ENCODE measurements at regions not wholly inside any gene's neighbourhood (a gene's known extent, or its start where the extent isn't known, plus 50 kb on each side); places are given as distances from the start of the nearest gene placed in this dataset.

DNA sequence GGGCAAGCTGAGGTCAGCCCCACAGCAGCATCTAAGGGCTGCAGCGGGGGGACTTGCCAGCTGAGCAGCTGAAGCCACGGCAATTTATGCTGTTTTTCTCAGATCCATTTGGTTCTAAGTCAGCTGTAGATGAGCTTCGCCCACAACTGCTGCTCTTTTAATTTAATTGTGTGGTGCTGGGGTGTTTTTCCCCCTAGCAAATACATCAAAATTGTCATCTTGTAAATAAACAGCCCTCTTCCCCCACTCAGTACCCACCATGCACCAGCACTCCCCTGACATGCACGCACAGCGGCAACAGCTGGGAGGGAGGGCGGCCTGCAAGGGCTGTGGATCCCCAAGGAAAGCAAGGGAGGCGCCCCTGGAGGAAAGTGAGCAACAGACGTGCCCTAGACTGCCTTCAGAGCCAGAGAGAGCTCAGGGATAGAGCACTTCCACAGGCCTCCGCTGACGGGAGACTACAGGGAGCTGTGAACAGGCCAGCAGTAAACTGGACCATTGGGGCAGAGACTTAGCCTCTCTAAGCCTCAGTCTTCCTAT is 149.5 kb downstream of the TMEM132E start:
- TF ChIP-seq, protein P1, sequence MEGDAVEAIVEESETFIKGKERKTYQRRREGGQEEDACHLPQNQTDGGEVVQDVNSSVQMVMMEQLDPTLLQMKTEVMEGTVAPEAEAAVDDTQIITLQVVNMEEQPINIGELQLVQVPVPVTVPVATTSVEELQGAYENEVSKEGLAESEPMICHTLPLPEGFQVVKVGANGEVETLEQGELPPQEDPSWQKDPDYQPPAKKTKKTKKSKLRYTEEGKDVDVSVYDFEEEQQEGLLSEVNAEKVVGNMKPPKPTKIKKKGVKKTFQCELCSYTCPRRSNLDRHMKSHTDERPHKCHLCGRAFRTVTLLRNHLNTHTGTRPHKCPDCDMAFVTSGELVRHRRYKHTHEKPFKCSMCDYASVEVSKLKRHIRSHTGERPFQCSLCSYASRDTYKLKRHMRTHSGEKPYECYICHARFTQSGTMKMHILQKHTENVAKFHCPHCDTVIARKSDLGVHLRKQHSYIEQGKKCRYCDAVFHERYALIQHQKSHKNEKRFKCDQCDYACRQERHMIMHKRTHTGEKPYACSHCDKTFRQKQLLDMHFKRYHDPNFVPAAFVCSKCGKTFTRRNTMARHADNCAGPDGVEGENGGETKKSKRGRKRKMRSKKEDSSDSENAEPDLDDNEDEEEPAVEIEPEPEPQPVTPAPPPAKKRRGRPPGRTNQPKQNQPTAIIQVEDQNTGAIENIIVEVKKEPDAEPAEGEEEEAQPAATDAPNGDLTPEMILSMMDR (conservative IDR thresholded peaks at IDR 0.05; ENCODE audit: control insufficient read depth, insufficient read depth, low read depth, low read length) = no peak
- no peak overlapping the region for H3K4me3 ChIP-seq (ENCODE audit: control insufficient read depth, low read depth, low read length)
- no peak for DNase-seq (ENCODE audit: low read depth)

GRCh38 chr17:34727601-34728000 is 148.2 kb downstream of the TMEM132E start:
- no peak for DNase-seq (ENCODE audit: low read depth)
- TF ChIP-seq, protein P1 (conservative IDR thresholded peaks at IDR 0.05; ENCODE audit: control insufficient read depth, insufficient read depth, low read depth, low read length) = no peak
- no peak overlapping the region for H3K4me3 ChIP-seq (ENCODE audit: control insufficient read depth, low read depth, low read length)

DNA sequence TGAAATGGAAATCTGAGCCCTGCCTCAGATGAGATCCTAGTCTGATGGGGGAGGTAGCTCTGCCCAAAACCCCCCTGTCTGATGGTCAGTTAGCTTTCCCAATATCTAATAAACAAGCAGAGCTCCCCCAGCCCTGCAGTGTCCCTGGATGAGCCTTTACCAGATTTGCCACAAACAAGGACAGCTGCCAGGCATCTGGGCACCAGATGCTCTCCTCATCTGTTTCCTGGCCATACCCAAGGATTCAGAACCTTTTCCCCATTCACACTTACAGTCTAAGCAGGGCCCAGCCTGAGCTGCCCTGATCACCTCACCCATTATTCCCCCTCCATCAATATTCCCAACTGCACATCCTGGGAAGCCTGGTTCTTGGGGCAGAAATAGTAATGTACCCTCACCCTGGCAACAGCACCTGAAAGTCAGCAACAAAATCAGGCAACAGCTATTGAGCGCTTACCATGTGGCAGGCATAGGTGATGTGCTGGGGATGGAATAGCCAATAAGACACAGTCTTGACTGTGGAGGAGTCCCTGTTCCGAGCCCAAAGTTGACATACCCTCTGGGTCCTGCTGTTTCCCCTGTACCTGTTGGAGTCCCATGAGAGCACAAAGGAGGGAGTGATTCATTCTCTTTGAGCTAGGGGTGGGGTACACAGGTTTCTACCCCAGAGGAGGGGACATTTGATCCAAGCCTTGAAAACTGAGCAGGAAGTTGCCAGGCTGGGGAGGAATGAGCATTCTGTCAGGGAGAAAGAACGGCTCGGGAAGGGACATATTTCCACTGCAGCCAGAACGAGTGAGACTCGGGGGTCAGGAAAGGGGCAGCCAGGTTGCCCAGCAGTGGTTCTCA is 147.4 kb downstream of the TMEM132E start:
- DNase-seq (ENCODE audit: low read depth) = peak; percentile 1
- H3K4me3 ChIP-seq (ENCODE audit: control insufficient read depth, low read depth, low read length) = no peak overlapping the region
- TF ChIP-seq, protein P1 (conservative IDR thresholded peaks at IDR 0.05; ENCODE audit: control insufficient read depth, insufficient read depth, low read depth, low read length) = no peak

GRCh38 chr17:34725725-34726124 is 146.3 kb downstream of the TMEM132E start:
- DNase-seq (ENCODE audit: low read depth) = no peak
- no peak overlapping the region for H3K4me3 ChIP-seq (ENCODE audit: control insufficient read depth, low read depth, low read length)
- TF ChIP-seq, protein P1 (conservative IDR thresholded peaks at IDR 0.05; ENCODE audit: control insufficient read depth, insufficient read depth, low read depth, low read length) = no peak

DNA sequence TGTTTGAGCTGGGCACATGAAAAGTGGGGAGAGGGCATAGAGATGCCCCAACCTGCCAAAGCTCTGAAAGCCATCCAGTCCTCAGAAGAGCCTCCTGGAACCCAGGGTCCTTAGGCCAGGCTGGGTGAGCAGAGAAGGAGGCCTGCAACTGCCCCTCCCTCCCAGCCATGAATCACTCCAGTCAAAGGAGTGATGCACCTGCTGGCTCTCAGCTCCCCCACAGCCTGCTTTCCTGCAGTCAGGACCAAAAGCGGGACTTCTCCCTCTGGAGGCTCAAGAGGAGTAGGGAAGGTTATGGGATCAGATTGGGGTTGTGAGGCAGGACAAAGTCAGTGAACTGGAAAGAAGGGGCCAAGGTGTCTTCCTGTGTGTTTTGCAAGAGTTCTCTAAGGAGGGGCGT is 145.6 kb downstream of the TMEM132E start:
- no peak for DNase-seq (ENCODE audit: low read depth)
- TF ChIP-seq, protein P1 (conservative IDR thresholded peaks at IDR 0.05; ENCODE audit: control insufficient read depth, insufficient read depth, low read depth, low read length) = no peak
- H3K4me3 ChIP-seq (ENCODE audit: control insufficient read depth, low read depth, low read length) = no peak overlapping the region

GRCh38 chr17:34723875-34724274 is 144.5 kb downstream of the TMEM132E start:
- no peak overlapping the region for H3K4me3 ChIP-seq (ENCODE audit: control insufficient read depth, low read depth, low read length)
- DNase-seq (ENCODE audit: low read depth) = no peak
- TF ChIP-seq, protein P1 (conservative IDR thresholded peaks at IDR 0.05; ENCODE audit: control insufficient read depth, insufficient read depth, low read depth, low read length) = no peak

Data from fibroblast of mammary gland (primary cell).